CD4-positive, alpha-beta T cell (primary cell): ENCODE measurements at regions not wholly inside any gene's neighbourhood (a gene's known extent, or its start where the extent isn't known, plus 50 kb on each side); places are given as distances from the start of the nearest gene placed in this dataset.

Experiments used
- ATAC-seq: fragments of 200-7000 bp; cut with Tn5 transposase; one replicate; pipeline ENCODE4 v1.10.0; 2022; ENCODE audit warnings: mild to moderate bottlenecking; ENCODE audit not compliant: poor library complexity
- CTCF ChIA-PET: fragments of 350-600 bp; sonication (Branson Sonifier 250); formaldehyde crosslinking; loops from one replicate; lab custom pipeline; 2021; ENCODE audit warnings: antibody characterized with exemption, inconsistent platforms; lab: Charles Lee
- POLR2A ChIA-PET: fragments of 350-600 bp; sonication (Branson Sonifier 250); formaldehyde crosslinking; loops from one replicate; lab custom pipeline; 2021; ENCODE audit warnings: antibody characterized with exemption, inconsistent platforms; lab: Charles Lee
- DNase-seq, 14 experiments: peaks; one replicate each; pipeline ENCODE4 v3.0.0-alpha.2; 2013 to 2020; ENCODE audit warnings: mixed read lengths in 2 of 14
- H3K27ac ChIP-seq, 2 donors: one replicate each; pipeline versions ENCODE4 v1.5.1 to v1.7.0; 2013; ENCODE audit warnings: low read length in 2 of 2, low read depth in 1 of 2, mild to moderate bottlenecking in 1 of 2
- H3K27me3 ChIP-seq, 2 experiments: 1 replicate in 1 of 2; 2 replicates in 1 of 2; pipeline versions ENCODE4 v1.6.1 to v1.7.0; 2013; ENCODE audit warnings: low read length in 2 of 2, control low read depth in 1 of 2, mild to moderate bottlenecking in 1 of 2, moderate library complexity in 1 of 2; ENCODE audit not compliant: insufficient read depth in 2 of 2, control insufficient read depth in 1 of 2
- H3K36me3 ChIP-seq: one replicate; pipeline ENCODE4 v1.6.1; 2013; ENCODE audit warnings: low read length, control low read depth; ENCODE audit not compliant: insufficient read depth
- H3K4me1 ChIP-seq: one replicate; pipeline ENCODE4 v1.6.1; 2013; ENCODE audit warnings: low read length, control low read depth; ENCODE audit not compliant: insufficient read depth
- H3K4me3 ChIP-seq: one replicate; pipeline ENCODE4 v1.5.1; 2013; ENCODE audit warnings: mild to moderate bottlenecking, low read length, moderate library complexity
- H3K9me3 ChIP-seq, 2 experiments: 1 replicate in 1 of 2; 2 replicates in 1 of 2; pipeline versions ENCODE4 v1.6.1 to v1.7.0; 2013; ENCODE audit warnings: low read length in 2 of 2, mild to moderate bottlenecking in 2 of 2, control low read depth in 1 of 2, moderate library complexity in 1 of 2; ENCODE audit not compliant: control insufficient read depth in 1 of 2, insufficient read depth in 1 of 2
- H3K27ac Mint-ChIP-seq: one replicate; pipeline ENCODE4 v1.8.0; 2020; ENCODE audit warnings: mixed read lengths
- H3K27me3 Mint-ChIP-seq: one replicate; pipeline ENCODE4 v1.8.0; 2021; ENCODE audit warnings: mixed read lengths
- H3K36me3 Mint-ChIP-seq: one replicate; pipeline ENCODE4 v1.8.0; 2021; ENCODE audit warnings: low read depth, mixed read lengths
- H3K4me1 Mint-ChIP-seq: one replicate; pipeline ENCODE4 v1.8.0; 2021; ENCODE audit warnings: low read depth, mixed read lengths
- H3K4me3 Mint-ChIP-seq: one replicate; pipeline ENCODE4 v1.8.0; 2020; ENCODE audit warnings: mild to moderate bottlenecking, mixed read lengths
- H3K9me3 Mint-ChIP-seq: one replicate; pipeline ENCODE4 v1.8.0; 2020; ENCODE audit warnings: mixed read lengths
- CTCF ChIP-seq: fragments of 200-600 bp; IDR thresholded peaks from one replicate; pipeline ENCODE4 v1.8.0; 2022; ENCODE audit warnings: antibody characterized with exemption, mild to moderate bottlenecking
- intact Hi-C, 2 experiments: fragments of 100-400 bp; cut with DNase I in 1 of 2; cut with micrococcal nuclease in 1 of 2; formaldehyde crosslinking; loops; one replicate each; pipeline versions ENCODE4 v1.15.1 to v1.9.0; 2023 to 2025; cut with DNase I, micrococcal nuclease

GRCh38 chr10:78804411-78805032, 264.2 kb upstream of the ZMIZ1 start:
- no peak overlapping the region for H3K27ac Mint-ChIP-seq
- Histone ChIP-seq H3K4me1 (no peaks in the 10 kb centered on the region), H3K27me3 (no peaks in the 10 kb centered on the region), H3K9me3 (no peaks in the 10 kb centered on the region), H3K27ac (no peak overlapping the region), H3K4me3 (no peak overlapping the region), H3K36me3 (no peaks in the 10 kb centered on the region)
- no peak for ATAC-seq
- no peak for TF ChIP-seq CTCF
- H3K36me3 Mint-ChIP-seq = no peaks in the 10 kb centered on the region
- DNase-seq = no peak
- CTCF ChIA-PET = no interaction called here
- no peaks in the 10 kb centered on the region for H3K9me3 Mint-ChIP-seq
- no peak overlapping the region for H3K4me3 Mint-ChIP-seq
- no peaks in the 10 kb centered on the region for H3K4me1 Mint-ChIP-seq
- intact Hi-C loops = no loop called here
- POLR2A ChIA-PET = no interaction called here
- H3K27me3 Mint-ChIP-seq = peaks cover 4% of the 10 kb centered on the region

- Mint-ChIP-seq H3K27me3 (peaks cover 4% of the 10 kb centered on the region), H3K4me1 (no peaks in the 10 kb centered on the region), H3K27ac (no peak overlapping the region), H3K4me3 (no peak overlapping the region), H3K9me3 (no peaks in the 10 kb centered on the region), H3K36me3 (no peaks in the 10 kb centered on the region)
- H3K36me3 ChIP-seq = no peaks in the 10 kb centered on the region
- H3K4me3 ChIP-seq = no peak overlapping the region
- no peak for TF ChIP-seq CTCF
- DNase-seq (no peak), ATAC-seq (no peak)
- no peaks in the 10 kb centered on the region for H3K4me1 ChIP-seq
- ChIA-PET CTCF (no interaction called here), POLR2A (no interaction called here)
- no peaks in the 10 kb centered on the region for H3K27me3 ChIP-seq
- intact Hi-C loops = no loop called here
- no peaks in the 10 kb centered on the region for H3K9me3 ChIP-seq
- no peak overlapping the region for H3K27ac ChIP-seq
Observed at GRCh38 chr10:78805176-78805575, 263.6 kb upstream of the ZMIZ1 start.

- ATAC-seq = no peak
- H3K9me3 ChIP-seq = no peaks in the 10 kb centered on the region
- no peak overlapping the region for H3K27ac Mint-ChIP-seq
Observed at GRCh38 chr10:78806681-78807221, 262.0 kb upstream of the ZMIZ1 start.

More at GRCh38 chr10:78806681-78807221, 262.0 kb upstream of the ZMIZ1 start:
- Mint-ChIP-seq H3K4me1 (no peaks in the 10 kb centered on the region), H3K9me3 (no peaks in the 10 kb centered on the region), H3K4me3 (no peak overlapping the region), H3K27me3 (peaks cover 11% of the 10 kb centered on the region), H3K36me3 (no peaks in the 10 kb centered on the region)
- Histone ChIP-seq H3K27ac (no peak overlapping the region), H3K36me3 (no peaks in the 10 kb centered on the region), H3K27me3 (no peaks in the 10 kb centered on the region), H3K4me3 (no peak overlapping the region), H3K4me1 (no peaks in the 10 kb centered on the region)
- ChIA-PET POLR2A (no interaction called here), CTCF (no interaction called here)
- TF ChIP-seq CTCF = no peak
- DNase-seq = no peak
- intact Hi-C loops = no loop called here
